ENCODE measurements at regions not wholly inside any gene's neighbourhood (a gene's known extent, or its start where the extent isn't known, plus 50 kb on each side); places are given as distances from the start of the nearest gene placed in this dataset.

DNA sequence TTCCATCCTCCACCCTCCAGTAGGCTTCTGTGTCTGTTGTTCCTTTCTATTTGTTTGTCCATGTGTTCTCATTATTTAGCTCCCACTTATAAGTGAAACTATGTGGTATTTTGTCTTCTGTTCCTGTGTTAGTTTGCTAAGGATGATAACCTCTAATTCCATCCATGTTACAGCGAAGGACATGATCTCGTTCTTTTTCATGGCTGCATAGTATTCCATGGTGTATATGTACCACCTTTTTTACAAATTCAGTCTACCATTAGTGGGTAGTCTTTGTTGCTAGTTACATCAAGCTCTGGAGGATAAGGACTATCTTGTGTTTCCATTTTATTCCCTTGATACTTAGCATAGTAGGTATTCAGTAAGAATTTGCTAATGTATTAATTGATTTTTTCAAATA lies 664.2 kb upstream of the FAT3 start:
- no peak overlapping the region for H3K4me3 ChIP-seq (ENCODE audit: low read depth, low read length)
- no peak for DNase-seq (ENCODE audit: low read depth)
- TF ChIP-seq, protein P1, sequence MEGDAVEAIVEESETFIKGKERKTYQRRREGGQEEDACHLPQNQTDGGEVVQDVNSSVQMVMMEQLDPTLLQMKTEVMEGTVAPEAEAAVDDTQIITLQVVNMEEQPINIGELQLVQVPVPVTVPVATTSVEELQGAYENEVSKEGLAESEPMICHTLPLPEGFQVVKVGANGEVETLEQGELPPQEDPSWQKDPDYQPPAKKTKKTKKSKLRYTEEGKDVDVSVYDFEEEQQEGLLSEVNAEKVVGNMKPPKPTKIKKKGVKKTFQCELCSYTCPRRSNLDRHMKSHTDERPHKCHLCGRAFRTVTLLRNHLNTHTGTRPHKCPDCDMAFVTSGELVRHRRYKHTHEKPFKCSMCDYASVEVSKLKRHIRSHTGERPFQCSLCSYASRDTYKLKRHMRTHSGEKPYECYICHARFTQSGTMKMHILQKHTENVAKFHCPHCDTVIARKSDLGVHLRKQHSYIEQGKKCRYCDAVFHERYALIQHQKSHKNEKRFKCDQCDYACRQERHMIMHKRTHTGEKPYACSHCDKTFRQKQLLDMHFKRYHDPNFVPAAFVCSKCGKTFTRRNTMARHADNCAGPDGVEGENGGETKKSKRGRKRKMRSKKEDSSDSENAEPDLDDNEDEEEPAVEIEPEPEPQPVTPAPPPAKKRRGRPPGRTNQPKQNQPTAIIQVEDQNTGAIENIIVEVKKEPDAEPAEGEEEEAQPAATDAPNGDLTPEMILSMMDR (conservative IDR thresholded peaks at IDR 0.05; ENCODE audit: low read depth, low read length): no peak

GRCh38 chr11:91538065-91538464 lies 686.6 kb upstream of the FAT3 start:
- TF ChIP-seq, protein P1 (conservative IDR thresholded peaks at IDR 0.05; ENCODE audit: low read depth, low read length): no peak
- no peak for DNase-seq (ENCODE audit: low read depth)
- H3K4me3 ChIP-seq (ENCODE audit: low read depth, low read length): no peak overlapping the region

DNA sequence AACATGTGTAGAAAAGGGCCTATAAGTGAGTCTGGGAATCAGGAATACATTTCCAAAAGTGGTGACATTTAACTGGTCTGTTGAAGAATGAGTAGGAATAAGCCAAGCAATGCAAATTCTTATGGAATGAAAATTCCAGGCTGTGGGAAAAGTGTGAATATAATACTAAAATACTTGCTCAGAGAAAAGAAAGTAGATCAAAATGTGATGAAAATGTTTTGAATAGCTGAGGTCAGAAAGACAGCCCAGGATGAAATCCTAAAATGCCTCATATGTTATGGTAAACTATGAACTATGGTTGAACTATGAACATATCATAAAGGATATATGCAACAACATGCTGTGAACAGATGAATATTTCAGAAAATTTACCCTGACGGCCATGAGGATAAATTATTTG lies 688.3 kb upstream of the FAT3 start:
- DNase-seq (ENCODE audit: low read depth): no peak
- TF ChIP-seq, protein P1 (conservative IDR thresholded peaks at IDR 0.05; ENCODE audit: low read depth, low read length): no peak
- H3K4me3 ChIP-seq (ENCODE audit: low read depth, low read length): no peak overlapping the region

DNA sequence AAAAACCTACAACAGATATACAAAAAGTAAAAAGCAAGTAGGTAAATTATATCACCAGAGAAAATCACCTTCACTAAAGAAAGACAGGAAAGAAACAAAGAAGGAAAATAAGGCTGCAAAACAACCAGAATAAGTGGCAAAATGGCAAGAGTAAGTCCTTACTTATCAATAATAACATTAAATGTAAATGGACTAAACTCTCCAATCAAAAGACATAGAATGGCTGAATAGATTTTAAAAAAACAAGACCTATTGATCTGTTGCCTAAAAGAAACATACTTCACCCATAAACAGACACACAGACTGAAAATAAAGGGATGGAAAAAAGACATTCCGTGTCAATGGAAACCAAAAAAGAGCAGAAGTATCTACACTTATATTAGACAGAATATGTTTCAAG lies 695.7 kb upstream of the FAT3 start:
- DNase-seq (ENCODE audit: low read depth): no peak
- TF ChIP-seq, protein P1 (conservative IDR thresholded peaks at IDR 0.05; ENCODE audit: low read depth, low read length): no peak
- no peak overlapping the region for H3K4me3 ChIP-seq (ENCODE audit: low read depth, low read length)

DNA sequence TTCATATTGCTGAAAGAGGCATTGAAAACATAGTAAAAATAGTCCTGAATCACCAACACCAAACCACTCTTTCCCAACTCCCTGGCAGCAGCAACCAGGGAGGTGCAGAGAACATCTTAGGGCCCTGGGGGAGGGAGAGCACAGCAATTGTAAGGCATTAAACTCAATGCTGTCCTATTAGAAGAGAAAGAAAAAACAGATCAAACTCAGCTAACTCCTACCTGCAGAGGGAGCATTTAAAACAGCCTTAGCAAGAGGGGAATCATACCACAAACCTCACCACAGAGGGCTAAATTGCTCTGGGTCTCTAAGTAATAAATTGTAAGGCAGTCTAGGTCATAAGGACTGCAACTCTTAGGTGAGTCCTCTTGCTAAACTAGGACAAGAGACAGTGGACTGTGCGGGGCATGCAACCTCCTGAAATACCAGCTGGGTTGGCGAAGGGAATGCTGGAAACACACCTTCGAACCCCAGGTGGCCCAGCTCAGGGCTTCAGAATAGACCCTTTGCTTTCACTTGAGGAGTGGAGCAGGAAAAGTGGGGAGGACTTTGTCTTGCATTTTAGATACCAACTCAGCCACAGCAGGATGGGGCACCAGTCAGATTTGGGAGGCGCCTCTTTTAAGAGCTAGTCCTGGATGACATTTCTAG lies 697.1 kb upstream of the FAT3 start:
- no peak for DNase-seq (ENCODE audit: low read depth)
- no peak overlapping the region for H3K4me3 ChIP-seq (ENCODE audit: low read depth, low read length)
- TF ChIP-seq, protein P1 (conservative IDR thresholded peaks at IDR 0.05; ENCODE audit: low read depth, low read length): no peak

DNA sequence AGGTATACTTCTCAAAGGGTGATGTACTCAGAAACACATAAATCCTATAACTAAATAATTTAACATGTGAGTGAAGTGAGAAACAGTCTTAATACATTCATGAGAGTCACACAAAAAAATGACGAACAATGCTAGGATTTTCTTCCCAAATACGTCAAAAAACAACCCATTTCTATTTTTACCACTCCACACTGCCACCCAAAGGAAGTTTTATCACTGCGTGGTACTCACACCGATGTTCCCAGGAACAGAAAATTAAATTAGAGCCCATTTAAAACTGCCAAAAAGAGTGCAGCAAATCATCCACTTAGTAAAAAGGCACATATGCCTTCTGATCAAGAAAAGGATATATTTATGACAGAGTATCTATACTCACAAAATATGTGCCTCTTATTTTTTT lies 710.9 kb upstream of the FAT3 start:
- no peak overlapping the region for H3K4me3 ChIP-seq (ENCODE audit: low read depth, low read length)
- DNase-seq (ENCODE audit: low read depth): peak; percentile 6
- TF ChIP-seq, protein P1 (conservative IDR thresholded peaks at IDR 0.05; ENCODE audit: low read depth, low read length): peak; percentile 28

DNA sequence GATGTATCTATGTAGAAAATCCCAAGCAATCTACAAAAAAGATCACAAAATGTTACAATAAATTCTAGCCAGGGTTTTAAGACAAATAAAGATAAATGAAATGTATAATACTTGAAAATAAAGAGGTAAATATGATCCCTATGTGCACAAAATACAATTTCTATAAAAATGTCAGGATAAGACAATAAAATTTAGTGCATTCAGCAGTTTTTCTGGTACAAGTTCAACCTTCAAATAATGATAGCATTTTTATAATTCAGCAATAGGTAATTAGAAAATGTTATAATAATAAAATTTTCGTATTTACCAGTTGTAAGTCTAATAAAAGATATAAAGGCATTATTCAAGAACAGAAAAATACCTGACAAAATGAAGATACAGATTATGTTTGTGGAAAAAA lies 726.8 kb upstream of the FAT3 start:
- TF ChIP-seq, protein P1 (conservative IDR thresholded peaks at IDR 0.05; ENCODE audit: low read depth, low read length): no peak
- no peak overlapping the region for H3K4me3 ChIP-seq (ENCODE audit: low read depth, low read length)
- no peak for DNase-seq (ENCODE audit: low read depth)
